H9 (cell line): ENCODE measurements at regions not wholly inside any gene's neighbourhood (a gene's known extent, or its start where the extent isn't known, plus 50 kb on each side); places are given as distances from the start of the nearest gene placed in this dataset.
"Not testable (repeated sequence)": the region's sequence is repeated elsewhere in the genome, so short reads cannot be mapped to it uniquely, and the experiment has no call there.

ENCODE experiments used
- DNase-seq: peaks from one replicate; pipeline ENCODE4 v3.0.0-alpha.2; 2017
- H2AFZ ChIP-seq: one replicate; pipeline ENCODE4 v1.6.1; 2013; ENCODE audit warnings: mild to moderate bottlenecking, low read length, control low read depth, moderate library complexity
- H2AK5ac ChIP-seq: 2 replicates; pipeline ENCODE4 v1.6.1; 2013; ENCODE audit warnings: low read length, control low read depth, mixed read lengths; ENCODE audit not compliant: insufficient read length
- H2BK120ac ChIP-seq: one replicate; pipeline ENCODE4 v1.6.1; 2013; ENCODE audit warnings: low read depth, mild to moderate bottlenecking, low read length, control low read depth, inconsistent platforms; ENCODE audit not compliant: poor library complexity, severe bottlenecking
- H2BK12ac ChIP-seq: 2 replicates; pipeline ENCODE4 v1.6.1; 2013; ENCODE audit warnings: low read length, control low read depth, mixed read lengths, low read depth; ENCODE audit not compliant: insufficient read length
- H2BK15ac ChIP-seq: 2 replicates; pipeline ENCODE4 v1.6.1; 2013; ENCODE audit warnings: low read depth, low read length, control low read depth
- H2BK20ac ChIP-seq: one replicate; pipeline ENCODE4 v1.6.1; 2013; ENCODE audit warnings: low read depth, mild to moderate bottlenecking, low read length, control low read depth, inconsistent platforms; ENCODE audit not compliant: poor library complexity, severe bottlenecking
- H2BK5ac ChIP-seq: 2 replicates; pipeline ENCODE4 v1.6.1; 2013; ENCODE audit warnings: low read length, control low read depth, mixed read lengths; ENCODE audit not compliant: insufficient read length
- H3K14ac ChIP-seq: 2 replicates; pipeline ENCODE4 v1.6.1; 2013; ENCODE audit warnings: low read length, control low read depth; ENCODE audit not compliant: insufficient read depth
- H3K18ac ChIP-seq: 2 replicates; pipeline ENCODE4 v1.6.1; 2013; ENCODE audit warnings: low read depth, mild to moderate bottlenecking, mixed read lengths, low read length, control low read depth; ENCODE audit not compliant: insufficient read length
- H3K23ac ChIP-seq: 2 replicates; pipeline ENCODE4 v1.6.1; 2013; ENCODE audit warnings: low read length, control low read depth, mixed read lengths, low read depth; ENCODE audit not compliant: insufficient read length
- H3K23me2 ChIP-seq: 2 replicates; pipeline ENCODE4 v1.6.1; 2013; ENCODE audit warnings: low read depth, mild to moderate bottlenecking, mixed read lengths, low read length, control low read depth; ENCODE audit not compliant: insufficient read length, poor library complexity, severe bottlenecking
- H3K27ac ChIP-seq: 2 replicates; pipeline ENCODE4 v1.5.1; 2013; ENCODE audit warnings: low read length, control low read depth, mixed read lengths, low read depth; ENCODE audit not compliant: insufficient read length
- H3K27me3 ChIP-seq: 2 replicates; pipeline ENCODE4 v1.6.1; 2013; ENCODE audit warnings: low read length, control low read depth, inconsistent platforms; ENCODE audit not compliant: insufficient read depth
- H3K4ac ChIP-seq: 2 replicates; pipeline ENCODE4 v1.6.1; 2013; ENCODE audit warnings: low read depth, mild to moderate bottlenecking, control low read depth, inconsistent platforms, low read length, moderate library complexity
- H3K4me1 ChIP-seq: 2 replicates; pipeline ENCODE4 v1.6.1; 2013; ENCODE audit warnings: low read length, control low read depth, inconsistent platforms; ENCODE audit not compliant: insufficient read depth
- H3K4me2 ChIP-seq: 2 replicates; pipeline ENCODE4 v1.6.1; 2013; ENCODE audit warnings: low read length, control low read depth, mixed read lengths; ENCODE audit not compliant: insufficient read length, insufficient read depth
- H3K56ac ChIP-seq: 2 replicates; pipeline ENCODE4 v1.6.1; 2013; ENCODE audit warnings: low read depth, mild to moderate bottlenecking, mixed read lengths, low read length, control low read depth; ENCODE audit not compliant: insufficient read length
- H3K79me1 ChIP-seq: 2 replicates; pipeline ENCODE4 v1.6.1; 2013; ENCODE audit warnings: low read depth, mild to moderate bottlenecking, moderate library complexity, low read length, control low read depth, inconsistent platforms; ENCODE audit not compliant: insufficient read depth, poor library complexity, severe bottlenecking
- H3K79me2 ChIP-seq: 2 replicates; pipeline ENCODE4 v1.6.1; 2013; ENCODE audit warnings: low read length, control low read depth, inconsistent platforms; ENCODE audit not compliant: insufficient read depth
- H3K9ac ChIP-seq: 2 replicates; pipeline ENCODE4 v1.6.1; 2013; ENCODE audit warnings: low read length, control low read depth, mixed read lengths; ENCODE audit not compliant: insufficient read length; ENCODE audit errors: extremely low read depth
- H3K9me3 ChIP-seq: one replicate; pipeline ENCODE4 v1.6.1; 2013; ENCODE audit warnings: low read depth, low read length, inconsistent platforms; ENCODE audit not compliant: control insufficient read depth
- H3T11ph ChIP-seq: one replicate; pipeline ENCODE4 v1.6.1; 2013; ENCODE audit warnings: mild to moderate bottlenecking, low read length, control low read depth, inconsistent platforms
- H4K20me1 ChIP-seq: one replicate; pipeline ENCODE4 v1.6.1; 2013; ENCODE audit not compliant: control insufficient read depth, insufficient read length, insufficient read depth
- H4K5ac ChIP-seq: 2 replicates; pipeline ENCODE4 v1.6.1; 2013; ENCODE audit warnings: low read depth, mild to moderate bottlenecking, mixed read lengths, low read length, control low read depth; ENCODE audit not compliant: insufficient read length
- H4K8ac ChIP-seq: replicated peaks from 2 replicates; pipeline ENCODE4 v1.6.1; 2013; ENCODE audit warnings: low read length, control low read depth, mixed read lengths, low read depth; ENCODE audit not compliant: insufficient read length
- H4K91ac ChIP-seq: 2 replicates; pipeline ENCODE4 v1.6.1; 2013; ENCODE audit warnings: low read depth, mild to moderate bottlenecking, moderate library complexity, mixed read lengths, low read length, control low read depth; ENCODE audit not compliant: insufficient read length
- H3K27ac Mint-ChIP-seq, 3 experiments: 2 replicates in 2 of 3; 3 replicates in 1 of 3; pipeline ENCODE4 v1.8.0; 2020 to 2021; ENCODE audit warnings: mixed read lengths in 3 of 3, mild to moderate bottlenecking in 1 of 3, moderate library complexity in 1 of 3
- H3K27me3 Mint-ChIP-seq: 2 replicates; pipeline ENCODE4 v1.8.0; 2021; ENCODE audit warnings: low read depth, mild to moderate bottlenecking, moderate library complexity, mixed read lengths
- H3K36me3 Mint-ChIP-seq, 3 experiments: 2 replicates in 2 of 3; 3 replicates in 1 of 3; pipeline ENCODE4 v1.8.0; 2020 to 2021; ENCODE audit warnings: low read depth in 3 of 3, mixed read lengths in 3 of 3; ENCODE audit not compliant: insufficient read depth in 1 of 3
- H3K4me1 Mint-ChIP-seq, 2 experiments: 2 replicates each; pipeline ENCODE4 v1.8.0; 2020; ENCODE audit warnings: mixed read lengths in 2 of 2
- H3K4me3 Mint-ChIP-seq, 2 experiments: 2 replicates in 1 of 2; 3 replicates in 1 of 2; pipeline ENCODE4 v1.8.0; 2020 to 2021; ENCODE audit warnings: mild to moderate bottlenecking in 2 of 2, mixed read lengths in 2 of 2, moderate library complexity in 1 of 2
- H3K9me3 Mint-ChIP-seq, 2 experiments: 2 replicates in 1 of 2; 3 replicates in 1 of 2; pipeline ENCODE4 v1.8.0; 2020; ENCODE audit warnings: mild to moderate bottlenecking in 2 of 2, mixed read lengths in 2 of 2, moderate library complexity in 1 of 2
- WGBS: extraction: QIAGEN DNeasy Blood & Tissue Kit; methylation state at CpG from one replicate; pipeline ENCODE4 v1.1.7; 2013; ENCODE audit warnings: missing lambda C conversion rate, low lambda C conversion rate, mixed read lengths; ENCODE audit not compliant: insufficient read length; ENCODE audit errors: extremely low coverage; 5-methylcytosine and 5-hydroxymethylcytosine counted together
- TF ChIP-seq, protein P1 (sequence below): fragments of 200-600 bp; sonication (generic); conservative IDR thresholded peaks from 3 replicates; pipeline ENCODE4 v1.8.0; 2021; ENCODE audit warnings: antibody characterized with exemption, mild to moderate bottlenecking

DNA sequence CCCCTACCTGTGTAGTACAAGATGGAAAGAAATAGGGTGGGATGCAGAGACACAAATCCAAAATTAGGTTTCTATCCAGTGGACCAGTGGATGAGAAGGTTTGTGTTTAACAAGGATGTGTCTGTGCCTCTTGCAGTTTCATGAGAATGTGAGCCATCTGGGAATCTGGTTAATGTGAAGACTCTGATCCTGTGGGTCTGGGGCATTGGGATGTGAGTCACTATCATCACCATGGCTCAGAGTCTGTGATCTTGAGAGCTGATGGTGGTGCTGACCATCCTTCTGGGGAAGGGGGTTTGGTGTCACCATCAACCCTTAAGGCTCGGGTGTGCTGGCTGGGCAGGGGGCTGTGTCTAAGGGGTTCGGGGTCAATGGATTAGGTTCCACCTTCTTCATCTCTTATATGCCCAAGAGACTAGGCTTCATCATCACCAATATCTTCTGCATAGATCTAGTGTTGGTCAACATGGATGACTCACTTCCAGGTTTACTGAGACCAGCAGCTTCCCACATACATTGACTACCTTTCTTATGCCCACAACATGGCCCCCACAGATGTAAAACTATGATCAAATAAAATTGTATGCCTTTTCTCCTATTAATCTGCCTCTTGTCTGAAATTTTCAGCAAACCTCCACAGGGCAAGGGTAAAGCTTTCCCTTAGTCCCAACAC, 65.7 kb upstream of the MID1 start:
- no peak overlapping the region for H2BK20ac ChIP-seq
- H3K14ac ChIP-seq: no peak overlapping the region
- H4K5ac ChIP-seq: no peak overlapping the region
- H3K27ac ChIP-seq: no peak overlapping the region
- TF ChIP-seq, protein P1, sequence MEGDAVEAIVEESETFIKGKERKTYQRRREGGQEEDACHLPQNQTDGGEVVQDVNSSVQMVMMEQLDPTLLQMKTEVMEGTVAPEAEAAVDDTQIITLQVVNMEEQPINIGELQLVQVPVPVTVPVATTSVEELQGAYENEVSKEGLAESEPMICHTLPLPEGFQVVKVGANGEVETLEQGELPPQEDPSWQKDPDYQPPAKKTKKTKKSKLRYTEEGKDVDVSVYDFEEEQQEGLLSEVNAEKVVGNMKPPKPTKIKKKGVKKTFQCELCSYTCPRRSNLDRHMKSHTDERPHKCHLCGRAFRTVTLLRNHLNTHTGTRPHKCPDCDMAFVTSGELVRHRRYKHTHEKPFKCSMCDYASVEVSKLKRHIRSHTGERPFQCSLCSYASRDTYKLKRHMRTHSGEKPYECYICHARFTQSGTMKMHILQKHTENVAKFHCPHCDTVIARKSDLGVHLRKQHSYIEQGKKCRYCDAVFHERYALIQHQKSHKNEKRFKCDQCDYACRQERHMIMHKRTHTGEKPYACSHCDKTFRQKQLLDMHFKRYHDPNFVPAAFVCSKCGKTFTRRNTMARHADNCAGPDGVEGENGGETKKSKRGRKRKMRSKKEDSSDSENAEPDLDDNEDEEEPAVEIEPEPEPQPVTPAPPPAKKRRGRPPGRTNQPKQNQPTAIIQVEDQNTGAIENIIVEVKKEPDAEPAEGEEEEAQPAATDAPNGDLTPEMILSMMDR: no peak
- no CpG with 5 or more reads among the region's 2 CpGs for WGBS
- no peak overlapping the region for H2BK120ac ChIP-seq
- Mint-ChIP-seq H3K36me3 (peaks cover 3 to 8% (median 4%) of the 10 kb centered on the region in 3 experiments; a peak in 3 of 7 replicates), H3K27ac (no peak overlapping the region), H3K27me3 (no peaks in the 10 kb centered on the region), H3K4me3 (no peak overlapping the region), H3K4me1 (peaks cover 5 to 6% of the 10 kb centered on the region in 2 experiments), H3K9me3 (peaks cover 49 to 52% of the 10 kb centered on the region in 2 experiments)
- H4K20me1 ChIP-seq: no peaks in the 10 kb centered on the region
- no peaks in the 10 kb centered on the region for H3K79me1 ChIP-seq
- H3K79me2 ChIP-seq: no peaks in the 10 kb centered on the region
- no peak overlapping the region for H3K18ac ChIP-seq
- no peaks in the 10 kb centered on the region for H3K27me3 ChIP-seq
- H3K4ac ChIP-seq: no peak overlapping the region
- no peaks in the 10 kb centered on the region for H3K23me2 ChIP-seq
- no peaks in the 10 kb centered on the region for H3K4me1 ChIP-seq
- DNase-seq: no peak
- no peak overlapping the region for H3K4me2 ChIP-seq
- H2AK5ac ChIP-seq: no peak overlapping the region
- H2AFZ ChIP-seq: no peak overlapping the region
- H3K9ac ChIP-seq: no peak overlapping the region
- no peak overlapping the region for H4K91ac ChIP-seq
- no peak overlapping the region for H3K23ac ChIP-seq
- no peak overlapping the region for H3K56ac ChIP-seq
- H3T11ph ChIP-seq: no peak overlapping the region
- H2BK5ac ChIP-seq: no peak overlapping the region
- no peak overlapping the region for H2BK12ac ChIP-seq
- H3K9me3 ChIP-seq: peaks cover 7% of the 10 kb centered on the region
- H2BK15ac ChIP-seq: no peak overlapping the region
- no peak overlapping the region for H4K8ac ChIP-seq

GRCh38 chrX:10691751-10692150, 71.4 kb upstream of the MID1 start:
- no CpG with 5 or more reads among the region's 4 CpGs for WGBS
- H3K27me3 Mint-ChIP-seq: not testable (repeated sequence)
- H3K36me3 Mint-ChIP-seq: peaks cover 15 to 24% (median 20%) of the 10 kb centered on the region in 3 experiments

More at GRCh38 chrX:10691751-10692150, 71.4 kb upstream of the MID1 start:
- DNase-seq, H3T11ph ChIP-seq, H4K91ac ChIP-seq, H4K20me1 ChIP-seq, H2BK15ac ChIP-seq, H3K23me2 ChIP-seq, H3K27ac Mint-ChIP-seq, H3K4ac ChIP-seq, H2AK5ac ChIP-seq, H3K79me2 ChIP-seq, H3K27me3 ChIP-seq, H2BK12ac ChIP-seq, H3K9ac ChIP-seq, H4K5ac ChIP-seq, H3K79me1 ChIP-seq, H3K4me2 ChIP-seq, H4K8ac ChIP-seq, H3K14ac ChIP-seq, H3K23ac ChIP-seq, H2BK5ac ChIP-seq, H3K56ac ChIP-seq, H3K4me1 ChIP-seq, H2AFZ ChIP-seq, H3K4me1 Mint-ChIP-seq, H3K27ac ChIP-seq, H2BK20ac ChIP-seq, H3K18ac ChIP-seq, H2BK120ac ChIP-seq: not testable (repeated sequence)
- Mint-ChIP-seq H3K4me3 (peak overlapping the region in 1 of 2 experiments; percentile 26; a peak in 1 of 5 replicates), H3K9me3 (peaks cover 66 to 70% of the 10 kb centered on the region in 2 experiments)
- peaks cover 24% of the 10 kb centered on the region for H3K9me3 ChIP-seq
